Frontal cortex (tissue), 3 donors: ENCODE measurements at regions not wholly inside any gene's neighbourhood (a gene's known extent, or its start where the extent isn't known, plus 50 kb on each side); places are given as distances from the start of the nearest gene placed in this dataset.
"Not testable (repeated sequence)": the region's sequence is repeated elsewhere in the genome, so short reads cannot be mapped to it uniquely, and the experiment has no call there.

ENCODE experiments used
- DNase-seq, 2 donors: peaks; one replicate each; pipeline ENCODE4 v3.0.0; 2012; ENCODE audit warnings: low spot score in 2 of 2
- FAIRE-seq: peaks from 2 replicates; lab custom pipeline; 2012; peaks lifted over from hg19 to GRCh38; lab: Jason Lieb, UNC
- donor health status: control.
- donor health status: control.
- donor health status: control.

- FAIRE-seq, result no peak
- no peak for DNase-seq
Measured at GRCh38 chr13:44817131-44817671, 172.1 kb downstream of the NUFIP1 start.

- DNase-seq, result no peak
- no peak for FAIRE-seq
Measured at GRCh38 chr13:44816701-44817100, 172.6 kb downstream of the NUFIP1 start.

- DNase-seq (no peak), FAIRE-seq (no peak)
Measured at GRCh38 chr13:44815623-44816022, 173.6 kb downstream of the NUFIP1 start.

- FAIRE-seq (no peak), DNase-seq (no peak)
Measured at GRCh38 chr13:44814836-44815235, 174.4 kb downstream of the NUFIP1 start.

- FAIRE-seq (no peak), DNase-seq (no peak)
Measured at GRCh38 chr13:44814161-44814560, 175.1 kb downstream of the NUFIP1 start.

GRCh38 chr13:44812818-44813217 lies 176.5 kb downstream of the NUFIP1 start:
- DNase-seq, result no peak
- FAIRE-seq, result no peak

- DNase-seq (no peak), FAIRE-seq (no peak)
Measured at GRCh38 chr13:44810061-44810840, 179.0 kb downstream of the NUFIP1 start.

GRCh38 chr13:44809190-44809589 lies 180.1 kb downstream of the NUFIP1 start:
- no peak for DNase-seq
- no peak for FAIRE-seq

- DNase-seq, result no peak
- FAIRE-seq, result no peak
Measured at GRCh38 chr13:44808185-44808584, 181.1 kb downstream of the NUFIP1 start.

- no peak for FAIRE-seq
Measured at GRCh38 chr13:44807449-44808034, 181.7 kb downstream of the NUFIP1 start.

GRCh38 chr13:44806826-44807225 lies 182.4 kb downstream of the NUFIP1 start:
- FAIRE-seq (no peak), DNase-seq (peak; percentile 9)

More at GRCh38 chr13:44807449-44808034, 181.7 kb downstream of the NUFIP1 start:
- DNase-seq, result no peak

GRCh38 chr13:44805585-44805984 lies 183.7 kb downstream of the NUFIP1 start:
- no peak for FAIRE-seq

GRCh38 chr13:44803390-44803789 lies 185.9 kb downstream of the NUFIP1 start:
- no peak for DNase-seq
- FAIRE-seq, result no peak

More at GRCh38 chr13:44805585-44805984, 183.7 kb downstream of the NUFIP1 start:
- DNase-seq, result no peak

- DNase-seq, result no peak
- FAIRE-seq, result no peak
Measured at GRCh38 chr13:44802491-44802890, 186.8 kb downstream of the NUFIP1 start.

GRCh38 chr13:44801990-44802389 lies 187.3 kb downstream of the NUFIP1 start:
- no peak for FAIRE-seq

GRCh38 chr13:44800626-44801025 lies 188.6 kb downstream of the NUFIP1 start:
- no peak for FAIRE-seq
- DNase-seq, result no peak

More at GRCh38 chr13:44801990-44802389, 187.3 kb downstream of the NUFIP1 start:
- no peak for DNase-seq

- DNase-seq, result no peak
Measured at GRCh38 chr13:44797685-44798084, 191.6 kb downstream of the NUFIP1 start.

GRCh38 chr13:44796597-44797490 lies 192.4 kb downstream of the NUFIP1 start:
- FAIRE-seq, result no peak
- DNase-seq, result peak in 1 of 2 donors; percentile 14

More at GRCh38 chr13:44797685-44798084, 191.6 kb downstream of the NUFIP1 start:
- FAIRE-seq, result no peak

- not testable (repeated sequence) for DNase-seq, FAIRE-seq
Measured at GRCh38 chr13:44796039-44796438, 193.2 kb downstream of the NUFIP1 start.

GRCh38 chr13:44795176-44795575 lies 194.1 kb downstream of the NUFIP1 start:
- DNase-seq, result no peak
- no peak for FAIRE-seq
